ENCODE measurements at regions not wholly inside any gene's neighbourhood (a gene's known extent, or its start where the extent isn't known, plus 50 kb on each side); places are given as distances from the start of the nearest gene placed in this dataset.

DNA sequence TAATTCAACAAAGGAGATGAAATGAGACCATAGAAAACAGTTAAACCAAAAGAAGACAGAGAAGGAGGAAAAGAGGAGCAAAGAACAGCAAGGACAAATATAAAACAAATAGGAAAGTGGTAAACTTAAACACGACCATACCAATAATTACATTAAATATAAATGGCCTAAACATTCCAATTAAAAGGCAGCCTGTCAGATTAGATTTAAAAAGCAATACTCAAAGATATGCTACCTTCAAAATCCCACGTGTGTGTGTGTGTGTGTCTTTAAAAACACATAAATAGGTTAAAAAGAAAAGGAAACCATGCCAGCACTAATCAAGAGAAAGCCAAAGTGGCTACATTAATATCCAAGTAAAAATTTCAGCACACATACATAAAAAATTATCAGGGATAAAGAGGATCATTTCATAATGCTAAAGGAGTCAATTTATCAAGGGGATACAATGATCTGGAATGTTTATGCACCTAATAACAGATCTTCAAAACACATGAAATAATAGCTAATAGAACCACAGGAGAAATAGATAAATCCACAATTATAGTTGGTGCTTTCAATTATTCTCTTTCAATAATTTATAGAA, 355.7 kb upstream of the POU3F1 start:
- no peak for TF ChIP-seq POLR2AphosphoS5 (IDR thresholded peaks at IDR 0.05; ENCODE audit: low read depth, low read length)
- TF ChIP-seq REST (IDR thresholded peaks at IDR 0.05; ENCODE audit: insufficient read depth in 1 of 2, low read depth in 2 of 2, low read length in 2 of 2): no peak
- no peak for TF ChIP-seq TAF1 (IDR thresholded peaks at IDR 0.05; ENCODE audit: borderline replicate concordance, insufficient read depth, low read length)
- no peak for TF ChIP-seq SIN3A (IDR thresholded peaks at IDR 0.05; ENCODE audit: borderline replicate concordance, insufficient read depth, low read length)
- TF ChIP-seq FOXP2 (optimal IDR thresholded peaks at IDR 0.05; ENCODE audit: borderline replicate concordance, extremely low read depth, extremely low read length, insufficient read depth): no peak

DNA sequence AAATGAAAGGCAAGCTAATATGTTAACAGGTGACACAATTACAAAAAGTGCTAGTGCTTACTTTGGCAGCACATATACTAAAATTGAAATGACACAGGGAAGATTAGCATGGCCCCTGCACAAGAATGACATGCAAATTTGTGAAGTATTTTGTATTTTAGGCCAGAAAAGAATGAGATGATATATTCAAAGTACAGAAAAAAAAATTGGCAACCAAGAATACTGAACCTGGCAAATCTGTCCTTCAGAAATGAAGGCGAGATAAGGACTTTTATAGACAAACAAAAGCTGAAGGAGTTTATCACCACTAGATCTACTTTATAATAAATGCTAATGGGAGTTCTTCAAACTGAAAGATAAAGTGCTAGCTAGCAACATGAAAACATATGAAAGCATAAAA, 350.0 kb upstream of the POU3F1 start:
- no peak for TF ChIP-seq POLR2AphosphoS5 (IDR thresholded peaks at IDR 0.05; ENCODE audit: low read depth, low read length)
- TF ChIP-seq SIN3A (IDR thresholded peaks at IDR 0.05; ENCODE audit: borderline replicate concordance, insufficient read depth, low read length): no peak
- TF ChIP-seq REST (IDR thresholded peaks at IDR 0.05; ENCODE audit: insufficient read depth in 1 of 2, low read depth in 2 of 2, low read length in 2 of 2): no peak
- no peak for TF ChIP-seq TAF1 (IDR thresholded peaks at IDR 0.05; ENCODE audit: borderline replicate concordance, insufficient read depth, low read length)

DNA sequence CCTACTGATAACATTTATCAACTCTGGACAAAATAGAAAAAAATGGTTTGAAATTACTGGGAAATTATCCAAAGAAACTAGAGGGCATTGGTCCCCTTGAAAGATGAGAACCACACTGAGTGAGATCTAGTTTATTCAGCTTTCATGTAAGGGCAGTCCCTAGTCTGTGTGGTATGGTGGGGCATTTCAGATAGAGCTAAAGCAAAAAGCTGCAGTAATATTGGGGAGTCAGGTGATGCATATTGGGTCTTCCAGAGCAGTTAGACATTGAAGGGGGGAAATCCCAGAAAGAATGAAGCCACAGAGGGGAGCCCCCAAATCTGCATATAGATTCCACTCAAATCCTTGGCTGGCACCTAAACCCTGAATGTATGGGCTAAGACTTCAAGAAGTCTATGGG, 347.7 kb upstream of the POU3F1 start:
- TF ChIP-seq POLR2AphosphoS5 (IDR thresholded peaks at IDR 0.05; ENCODE audit: low read depth, low read length) (no peak), REST (IDR thresholded peaks at IDR 0.05; ENCODE audit: insufficient read depth in 1 of 2, low read depth in 2 of 2, low read length in 2 of 2) (no peak), SIN3A (IDR thresholded peaks at IDR 0.05; ENCODE audit: borderline replicate concordance, insufficient read depth, low read length) (no peak), FOXP2 (optimal IDR thresholded peaks at IDR 0.05; ENCODE audit: borderline replicate concordance, extremely low read depth, extremely low read length, insufficient read depth) (no peak), TAF1 (IDR thresholded peaks at IDR 0.05; ENCODE audit: borderline replicate concordance, insufficient read depth, low read length) (no peak)

DNA sequence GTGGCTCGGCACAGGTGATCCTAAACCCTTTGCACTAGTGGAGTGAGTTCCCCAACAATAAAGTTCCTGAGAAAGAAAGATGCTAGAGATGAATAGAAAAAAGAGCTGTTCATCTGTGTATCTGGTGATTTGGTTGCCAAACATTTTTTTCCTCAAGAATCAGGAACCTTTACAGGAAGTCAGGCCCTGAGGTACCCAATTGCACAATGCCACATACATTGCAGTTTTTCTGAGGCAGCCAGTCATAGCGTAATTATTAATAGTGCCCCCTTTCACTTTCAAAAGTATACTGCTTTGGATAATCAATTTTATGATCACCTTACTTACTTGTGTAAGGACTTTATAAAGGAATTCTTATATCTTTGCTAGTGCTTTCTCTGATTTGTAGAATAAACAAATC, 346.3 kb upstream of the POU3F1 start:
- TF ChIP-seq SIN3A (IDR thresholded peaks at IDR 0.05; ENCODE audit: borderline replicate concordance, insufficient read depth, low read length) (no peak), POLR2AphosphoS5 (IDR thresholded peaks at IDR 0.05; ENCODE audit: low read depth, low read length) (no peak), REST (IDR thresholded peaks at IDR 0.05; ENCODE audit: insufficient read depth in 1 of 2, low read depth in 2 of 2, low read length in 2 of 2) (no peak)

GRCh38 chr1:38381256-38381655, 334.7 kb upstream of the POU3F1 start:
- TF ChIP-seq REST (IDR thresholded peaks at IDR 0.05; ENCODE audit: insufficient read depth in 1 of 2, low read depth in 2 of 2, low read length in 2 of 2) (no peak), TAF1 (IDR thresholded peaks at IDR 0.05; ENCODE audit: borderline replicate concordance, insufficient read depth, low read length) (no peak), FOXP2 (optimal IDR thresholded peaks at IDR 0.05; ENCODE audit: borderline replicate concordance, extremely low read depth, extremely low read length, insufficient read depth) (no peak), SIN3A (IDR thresholded peaks at IDR 0.05; ENCODE audit: borderline replicate concordance, insufficient read depth, low read length) (no peak), POLR2AphosphoS5 (IDR thresholded peaks at IDR 0.05; ENCODE audit: low read depth, low read length) (no peak)

All from PFSK-1 (cell line).